ENCODE measurements at regions not wholly inside any gene's neighbourhood (a gene's known extent, or its start where the extent isn't known, plus 50 kb on each side); places are given as distances from the start of the nearest gene placed in this dataset.
A peak's percentile ranks its signal among the peaks of the same experiment; 100 is the strongest.

- no peak for ATAC-seq (ENCODE audit: low read depth)
- H3K27me3 ChIP-seq (ENCODE audit: insufficient read depth, poor library complexity, severe bottlenecking): no peaks in the 10 kb centered on the region
- no peaks in the 10 kb centered on the region for H3K9me3 ChIP-seq (ENCODE audit: severe bottlenecking)
- no peak overlapping the region for H3K27ac ChIP-seq (ENCODE audit: poor library complexity, severe bottlenecking)
- peaks cover 25% of the 10 kb centered on the region for H3K4me1 ChIP-seq (ENCODE audit: insufficient read depth, poor library complexity, severe bottlenecking)
- no peak for TF ChIP-seq CTCF (IDR thresholded peaks at IDR 0.05; ENCODE audit: poor library complexity, severe bottlenecking)
- no peak overlapping the region for H3K4me3 ChIP-seq (ENCODE audit: severe bottlenecking)
- DNase-seq (ENCODE audit: low spot score): no peak
- no peaks in the 10 kb centered on the region for H3K36me3 ChIP-seq (ENCODE audit: low read depth)
Measured at GRCh38 chr2:235168174-235168979, 216.6 kb downstream of the SH3BP4 start.

- no peaks in the 10 kb centered on the region for H3K27me3 ChIP-seq (ENCODE audit: insufficient read depth, poor library complexity, severe bottlenecking)
- DNase-seq (ENCODE audit: low spot score) (no peak), ATAC-seq (ENCODE audit: low read depth) (peak; percentile 74)
- peak overlapping the region; percentile 89 for H3K27ac ChIP-seq (ENCODE audit: poor library complexity, severe bottlenecking)
- no peak overlapping the region for H3K4me3 ChIP-seq (ENCODE audit: severe bottlenecking)
- H3K9me3 ChIP-seq (ENCODE audit: severe bottlenecking): no peaks in the 10 kb centered on the region
- H3K36me3 ChIP-seq (ENCODE audit: low read depth): no peaks in the 10 kb centered on the region
- H3K4me1 ChIP-seq (ENCODE audit: insufficient read depth, poor library complexity, severe bottlenecking): peaks cover 25% of the 10 kb centered on the region
- TF ChIP-seq CTCF (IDR thresholded peaks at IDR 0.05; ENCODE audit: poor library complexity, severe bottlenecking): no peak
Measured at GRCh38 chr2:235170016-235170415, 218.2 kb downstream of the SH3BP4 start.

- ATAC-seq (ENCODE audit: low read depth): peak; percentile 85
- no peak for DNase-seq (ENCODE audit: low spot score)
- peak; percentile 40 for TF ChIP-seq CTCF (IDR thresholded peaks at IDR 0.05; ENCODE audit: poor library complexity, severe bottlenecking)
- no peaks in the 10 kb centered on the region for H3K27me3 ChIP-seq (ENCODE audit: insufficient read depth, poor library complexity, severe bottlenecking)
- H3K36me3 ChIP-seq (ENCODE audit: low read depth): no peaks in the 10 kb centered on the region
- H3K9me3 ChIP-seq (ENCODE audit: severe bottlenecking): no peaks in the 10 kb centered on the region
- H3K4me3 ChIP-seq (ENCODE audit: severe bottlenecking): no peak overlapping the region
- H3K4me1 ChIP-seq (ENCODE audit: insufficient read depth, poor library complexity, severe bottlenecking): peaks cover 25% of the 10 kb centered on the region
- peak overlapping the region; percentile 89 for H3K27ac ChIP-seq (ENCODE audit: poor library complexity, severe bottlenecking)
Measured at GRCh38 chr2:235170536-235171521, 219.0 kb downstream of the SH3BP4 start.

- Histone ChIP-seq H3K27ac (ENCODE audit: poor library complexity, severe bottlenecking) (peak overlapping the region; percentile 89), H3K4me3 (ENCODE audit: severe bottlenecking) (no peak overlapping the region), H3K27me3 (ENCODE audit: insufficient read depth, poor library complexity, severe bottlenecking) (no peaks in the 10 kb centered on the region), H3K4me1 (ENCODE audit: insufficient read depth, poor library complexity, severe bottlenecking) (peaks cover 25% of the 10 kb centered on the region), H3K36me3 (ENCODE audit: low read depth) (no peaks in the 10 kb centered on the region), H3K9me3 (ENCODE audit: severe bottlenecking) (no peaks in the 10 kb centered on the region)
- no peak for TF ChIP-seq CTCF (IDR thresholded peaks at IDR 0.05; ENCODE audit: poor library complexity, severe bottlenecking)
- no peak for ATAC-seq (ENCODE audit: low read depth)
- DNase-seq (ENCODE audit: low spot score): no peak
Measured at GRCh38 chr2:235171550-235172031, 219.8 kb downstream of the SH3BP4 start.
